Daoy (cell line): ENCODE measurements at regions not wholly inside any gene's neighbourhood (a gene's known extent, or its start where the extent isn't known, plus 50 kb on each side); places are given as distances from the start of the nearest gene placed in this dataset.
A peak's percentile ranks its signal among the peaks of the same experiment; 100 is the strongest.

ENCODE experiments used
- DNase-seq: peaks from one replicate; pipeline ENCODE4 v3.0.0-alpha.2; 2015; ENCODE audit warnings: low read depth

DNA sequence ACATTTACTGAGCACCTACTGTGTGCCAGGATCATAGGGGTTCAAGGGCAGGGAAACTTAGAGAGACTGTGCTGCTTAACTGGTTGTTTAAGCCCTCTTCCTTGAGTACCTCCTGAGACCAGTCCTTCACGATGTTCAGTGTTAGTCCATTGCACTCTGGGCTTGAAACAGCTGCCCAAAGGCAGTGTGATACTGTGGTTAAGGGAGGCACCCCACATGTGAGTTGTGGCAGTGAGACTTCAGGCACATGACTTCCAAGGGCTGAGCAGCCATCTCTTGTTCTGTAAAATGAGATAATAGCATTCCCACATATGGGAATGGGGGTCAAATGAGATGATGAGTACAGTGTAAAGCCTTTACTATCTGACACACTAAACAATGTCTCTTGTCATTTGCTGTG, 75.1 kb downstream of the LINGO1 start:
- DNase-seq = no peak

- no peak for DNase-seq
Measured at GRCh38 chr15:77557144-77557543, 75.6 kb downstream of the LINGO1 start.

GRCh38 chr15:77556622-77557021, 76.1 kb downstream of the LINGO1 start:
- DNase-seq = no peak

GRCh38 chr15:77555232-77555631, 77.5 kb downstream of the LINGO1 start:
- DNase-seq = no peak

DNA sequence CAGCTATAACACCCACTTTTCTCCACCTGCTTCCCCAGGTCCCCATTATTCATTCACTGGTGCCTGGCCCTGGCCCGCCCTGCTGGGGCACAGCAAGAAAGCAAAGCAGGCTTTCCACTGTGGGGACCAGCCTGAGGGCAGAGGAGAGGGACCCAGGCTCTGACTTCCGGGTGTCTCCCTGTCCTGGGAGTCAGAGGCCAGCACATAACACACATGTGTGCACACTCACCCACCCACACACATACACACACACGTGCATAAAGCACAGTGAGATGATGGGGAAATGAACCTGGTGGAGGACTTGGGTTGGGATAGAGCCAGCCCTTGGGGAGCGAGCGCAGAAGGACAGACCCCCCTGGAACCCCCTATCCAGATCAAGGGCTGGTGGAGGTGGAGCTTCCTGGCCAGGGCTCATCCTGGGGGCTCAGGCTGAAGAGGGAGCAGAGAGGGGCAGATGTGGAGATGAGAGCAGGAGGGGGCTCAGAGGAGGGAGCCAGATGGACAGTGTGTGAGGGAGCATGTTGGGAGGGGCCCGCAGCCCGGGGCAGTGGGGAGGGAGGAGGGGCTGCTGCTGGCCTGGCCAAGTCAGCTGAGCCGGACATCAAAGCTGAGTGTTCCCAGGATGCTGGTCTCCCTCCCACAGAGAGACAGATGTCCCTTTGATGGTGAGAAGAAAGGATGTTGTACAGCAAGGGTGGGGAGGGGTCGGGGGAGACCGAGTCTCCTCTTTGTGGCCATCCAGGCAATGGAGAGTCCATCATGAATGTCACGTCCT, 78.2 kb downstream of the LINGO1 start:
- no peak for DNase-seq

DNA sequence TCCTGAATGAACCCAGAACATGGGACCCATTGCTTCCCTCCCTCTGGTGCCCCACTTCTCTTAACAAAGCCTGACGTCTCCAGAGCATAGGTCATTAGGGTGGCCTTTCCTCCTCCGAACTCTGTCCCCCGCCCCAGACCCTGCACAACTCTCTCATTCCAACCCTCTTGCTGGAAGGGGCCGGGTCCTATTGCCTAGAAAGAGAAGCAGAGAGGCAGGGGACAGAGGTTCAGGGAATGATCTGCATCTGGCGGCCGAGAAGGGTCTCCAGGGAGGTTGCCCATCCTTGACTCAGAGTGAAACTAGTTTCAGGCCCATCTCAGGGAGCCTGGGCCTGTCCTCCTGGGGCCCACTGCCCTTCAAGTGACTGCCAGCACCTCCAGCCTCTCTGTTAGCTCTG, 79.0 kb downstream of the LINGO1 start:
- no peak for DNase-seq

DNA sequence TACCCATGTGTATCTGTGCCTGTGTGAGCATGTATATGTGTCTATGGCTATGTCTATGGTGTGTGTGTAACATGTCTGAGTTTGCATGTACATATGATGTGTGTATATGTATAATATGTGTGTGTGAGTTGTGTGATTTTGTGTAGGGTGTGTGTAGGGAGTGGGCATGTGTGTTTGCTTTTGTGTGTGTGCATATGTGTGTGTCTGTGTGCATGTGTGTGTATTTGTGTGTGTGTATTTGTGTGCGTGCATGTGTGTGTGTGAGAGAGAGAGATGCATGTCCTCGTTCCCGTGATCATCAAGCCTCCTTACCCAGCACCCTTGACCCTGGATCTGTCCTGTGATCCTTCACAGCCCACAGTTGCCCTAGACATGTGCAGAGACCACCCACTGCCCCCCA, 79.5 kb downstream of the LINGO1 start:
- DNase-seq = no peak

GRCh38 chr15:77552066-77552465, 80.6 kb downstream of the LINGO1 start:
- DNase-seq = no peak

- DNase-seq = no peak
Measured at GRCh38 chr15:77550301-77551251, 82.1 kb downstream of the LINGO1 start.

DNA sequence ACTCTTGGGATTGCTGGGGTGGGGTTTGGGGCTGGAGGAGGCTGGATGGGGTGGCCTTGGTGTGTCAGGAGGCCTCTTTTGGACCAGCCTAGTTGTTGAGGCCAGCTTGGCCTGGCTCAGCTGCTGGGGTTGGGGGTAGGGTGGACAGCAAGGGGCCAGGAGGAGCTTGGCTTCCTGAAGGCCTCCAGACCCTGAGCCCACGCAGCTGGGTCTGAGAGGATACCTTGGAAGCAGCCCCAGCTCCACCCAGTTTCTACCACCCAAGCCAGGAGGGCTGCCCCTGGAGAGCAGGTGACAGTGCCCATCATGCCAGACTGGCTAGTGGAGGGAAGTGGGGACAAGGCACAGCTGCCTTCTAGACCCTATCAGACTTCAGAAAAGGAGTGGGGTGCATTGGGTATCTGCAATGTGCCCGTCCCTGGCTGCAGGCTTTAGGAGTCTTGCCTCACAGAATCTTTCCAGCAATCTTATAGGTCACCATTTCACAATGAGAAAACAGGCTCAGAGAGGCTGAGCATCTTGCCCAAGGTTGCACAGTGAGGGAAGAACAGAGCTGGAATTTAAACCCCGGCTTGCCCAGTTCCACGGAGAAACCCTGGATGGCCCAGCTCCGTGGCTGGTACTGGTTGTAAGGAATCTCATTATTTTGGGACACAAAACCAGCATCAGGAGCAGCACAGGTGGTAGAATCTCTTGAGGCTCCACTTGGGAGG, 83.0 kb downstream of the LINGO1 start:
- DNase-seq = no peak

DNA sequence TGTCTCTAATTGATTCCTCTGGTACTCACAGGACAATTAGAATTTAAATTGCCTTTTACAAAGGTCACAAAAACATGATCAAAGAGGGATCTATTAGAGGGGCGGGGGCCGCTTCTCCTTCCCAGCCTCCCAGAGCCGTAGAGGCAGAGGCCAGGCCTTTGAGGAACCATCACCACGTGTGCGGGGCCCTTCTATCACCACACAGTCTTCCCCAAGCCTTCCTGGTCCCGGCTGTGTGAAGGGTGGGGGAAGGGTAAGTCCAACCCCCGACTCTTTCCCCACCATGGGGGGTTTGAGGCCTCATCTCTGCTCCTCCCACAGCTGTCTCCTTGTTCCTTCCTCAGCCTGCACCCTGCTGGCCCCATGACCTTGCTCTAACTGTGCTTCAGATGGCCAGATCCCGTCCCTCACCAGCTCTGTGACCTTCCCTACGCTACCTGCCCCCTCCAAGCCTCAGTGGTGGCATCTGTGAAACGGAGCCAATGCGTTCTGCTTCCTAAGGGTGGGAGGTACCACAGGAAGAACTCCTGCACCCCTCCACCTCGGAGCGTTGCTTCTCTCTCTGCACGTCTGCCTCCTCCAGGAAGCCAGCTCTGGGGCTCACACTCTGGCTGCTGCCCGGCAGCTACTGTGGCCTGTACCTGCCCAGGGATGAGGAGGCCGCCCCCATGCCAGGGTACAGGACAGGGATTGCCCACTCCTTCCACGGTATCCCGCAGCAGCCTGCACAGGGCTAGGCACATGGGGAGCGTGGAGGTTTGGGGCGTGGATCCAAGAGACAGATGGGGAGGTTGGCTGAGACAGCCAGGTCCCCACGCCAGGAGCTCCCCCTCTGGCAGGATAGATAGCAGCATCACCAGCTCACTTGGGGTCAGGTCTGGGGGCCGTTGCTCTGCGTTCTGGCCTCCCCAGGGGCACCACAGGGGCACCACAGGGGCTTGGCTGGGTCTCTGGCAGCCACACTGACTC, 83.8 kb downstream of the LINGO1 start:
- no peak for DNase-seq

- no peak for DNase-seq
Measured at GRCh38 chr15:77547801-77548588, 84.7 kb downstream of the LINGO1 start.

DNA sequence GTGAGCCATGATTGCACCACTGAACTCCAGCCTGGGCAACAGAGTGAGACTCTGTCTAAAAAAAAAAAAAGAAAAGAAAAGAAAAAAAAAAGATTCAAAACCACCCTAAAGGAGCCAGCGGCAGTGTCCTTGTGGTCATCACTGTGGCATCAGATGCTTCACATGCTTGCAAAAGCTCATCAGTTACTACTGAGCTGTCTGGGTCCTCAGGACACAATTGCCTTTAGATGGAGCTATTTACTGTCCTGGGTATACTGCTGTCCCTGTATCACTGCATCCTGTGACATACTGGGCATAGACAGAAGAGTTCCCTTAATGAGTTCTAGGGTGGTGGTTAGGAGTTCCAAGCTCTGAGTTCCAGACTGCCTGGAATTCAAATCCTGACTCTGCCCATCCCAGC, 85.8 kb downstream of the LINGO1 start:
- no peak for DNase-seq

- peak; percentile 94 for DNase-seq
Measured at GRCh38 chr15:77546050-77546501, 86.6 kb downstream of the LINGO1 start.

- DNase-seq = no peak
Measured at GRCh38 chr15:77545058-77545457, 87.7 kb downstream of the LINGO1 start.

GRCh38 chr15:77544162-77544561, 88.5 kb downstream of the LINGO1 start:
- DNase-seq = no peak

GRCh38 chr15:77543159-77543882, 89.4 kb downstream of the LINGO1 start:
- peak; percentile 89 for DNase-seq

DNA sequence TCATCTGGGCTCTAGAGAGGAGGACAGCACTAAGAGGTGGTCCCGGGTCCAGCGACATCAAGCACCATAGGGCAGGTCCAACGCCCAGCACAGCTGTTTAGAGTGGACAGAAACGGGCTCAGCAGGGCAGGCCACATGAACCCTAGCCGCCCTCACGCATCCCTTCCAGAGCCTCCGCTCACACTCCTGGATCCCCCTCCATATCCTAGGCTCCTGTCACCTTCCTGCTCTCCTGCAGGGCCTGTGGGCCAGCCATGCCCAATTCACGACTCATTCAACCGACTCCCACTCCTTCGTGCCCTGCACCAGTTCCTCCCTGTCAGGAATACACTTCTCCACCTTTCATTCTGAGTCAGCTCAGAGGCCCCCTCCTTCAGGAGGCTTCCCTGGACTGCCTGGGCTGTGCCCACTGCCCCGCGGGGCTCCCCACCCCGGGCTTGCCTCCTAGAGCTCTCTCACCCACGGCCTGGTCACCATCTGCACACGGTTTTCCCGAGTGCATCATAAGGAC, 90.2 kb downstream of the LINGO1 start:
- peak; percentile 55 for DNase-seq
